HCT116 (cell line): ENCODE measurements at regions not wholly inside any gene's neighbourhood (a gene's known extent, or its start where the extent isn't known, plus 50 kb on each side); places are given as distances from the start of the nearest gene placed in this dataset.

Experiments used
- ATAC-seq: fragments of 200-7000 bp; cut with Tn5 transposase; 2 replicates; pipeline ENCODE4 v1.9.1; 2020; ENCODE audit warnings: mild to moderate bottlenecking, moderate library complexity
- BruUV-seq: library from RNA; stranded (reverse); fragments of 400-500 nt; replicated peaks from 2 replicates; lab custom pipeline; 2021; lab: Mats Ljungman, UMichigan
- CTCF ChIA-PET: fragments of 300-600 bp; sonication (Branson Sonifier 250); formaldehyde crosslinking; loops from one replicate; lab custom pipeline; 2021; ENCODE audit warnings: antibody characterized with exemption; lab: Charles Lee
- POLR2A ChIA-PET: fragments of 300-600, 350-600 bp; sonication (Branson Sonifier 250); formaldehyde crosslinking; loops from one replicate; lab custom pipeline; 2021; ENCODE audit warnings: antibody characterized with exemption; lab: Charles Lee
- RAD21 ChIA-PET, 2 experiments: fragments of 300-600 bp; sonication (Branson Sonifier 250); formaldehyde crosslinking; loops; one replicate each; lab custom pipeline; 2023; ENCODE audit warnings: low total read pairs in 2 of 2; ENCODE audit not compliant: uncharacterized antibody in 2 of 2, unreplicated experiment in 2 of 2, low non-redundant PET in 1 of 2; lab: Charles Lee
- DNase-seq: peaks from one replicate; pipeline ENCODE4 v3.0.0-alpha.2; 2010; ENCODE audit warnings: low read depth, low spot score
- H2AFZ ChIP-seq: fragments of 200-600 bp; shearing (Covaris generic), sonication (generic); 2 replicates; pipeline ENCODE4 v1.6.1; 2017; ENCODE audit warnings: low read depth, mixed run types, mixed read lengths, antibody characterized with exemption, low read length; ENCODE audit not compliant: poor library complexity, severe bottlenecking
- H3K27ac ChIP-seq: 2 replicates; pipeline ENCODE4 v1.5.1; 2012; ENCODE audit warnings: low read depth, low read length
- H3K27me3 ChIP-seq: fragments of 200-600 bp; sonication (generic); 2 replicates; pipeline ENCODE4 v1.6.1; 2016; ENCODE audit warnings: mixed run types, low read length, mixed read lengths; ENCODE audit not compliant: insufficient read depth
- H3K36me3 ChIP-seq, 2 experiments: fragments of 200-500 bp in 1 of 2; fragments of 200-600 bp in 1 of 2; sonication (Bioruptor generic) in 1 of 2; sonication (generic) in 1 of 2; 2 replicates each; pipeline versions ENCODE4 v1.5.1 to v1.6.1; 2014 to 2016; ENCODE audit warnings: low read length in 2 of 2, inconsistent platforms in 1 of 2, mixed read lengths in 1 of 2, mixed run types in 1 of 2; ENCODE audit not compliant: insufficient read depth in 2 of 2, control insufficient read depth in 1 of 2
- H3K4me1 ChIP-seq, 2 experiments: fragments of 200-600 bp in 1 of 2; sonication (generic) in 1 of 2; 2 replicates each; pipeline versions ENCODE4 v1.5.1 to v1.6.1; 2012 to 2017; ENCODE audit warnings: low read length in 2 of 2, inconsistent platforms in 1 of 2, mild to moderate bottlenecking in 1 of 2, mixed read lengths in 1 of 2, mixed run types in 1 of 2, moderate library complexity in 1 of 2; ENCODE audit not compliant: insufficient read depth in 2 of 2, control insufficient read depth in 1 of 2
- H3K4me2 ChIP-seq: fragments of 200-600 bp; sonication (generic); 2 replicates; pipeline ENCODE4 v1.6.1; 2017; ENCODE audit warnings: mixed run types, low read length, mixed read lengths
- H3K4me3 ChIP-seq, 2 experiments: fragments of 200-600 bp in 1 of 2; sonication (generic) in 1 of 2; replicated peaks in 1 of 2; 2 replicates each; pipeline ENCODE4 v1.5.1; 2011 to 2016; ENCODE audit warnings: low read length in 2 of 2, control low read depth in 1 of 2, low read depth in 1 of 2, mild to moderate bottlenecking in 1 of 2, mixed read lengths in 1 of 2, mixed run types in 1 of 2
- H3K79me2 ChIP-seq: fragments of 200-600 bp; sonication (generic); 2 replicates; pipeline ENCODE4 v1.6.1; 2017; ENCODE audit warnings: mild to moderate bottlenecking, mixed run types, low read length, moderate library complexity, mixed read lengths; ENCODE audit not compliant: insufficient read depth
- H3K9ac ChIP-seq: fragments of 200-600 bp; sonication (generic); 2 replicates; pipeline ENCODE4 v1.6.1; 2016; ENCODE audit warnings: low read length, mixed read lengths
- H3K9me2 ChIP-seq: fragments of 200-600 bp; sonication (generic), shearing (Covaris generic); 2 replicates; pipeline ENCODE4 v1.6.1; 2017; ENCODE audit warnings: mixed run types, mild to moderate bottlenecking, moderate library complexity; ENCODE audit not compliant: insufficient read depth
- H3K9me3 ChIP-seq, 2 experiments: fragments of 200-500 bp in 1 of 2; fragments of 200-600 bp in 1 of 2; sonication (Bioruptor generic) in 1 of 2; sonication (generic) in 1 of 2; 2 replicates each; pipeline ENCODE4 v1.6.1; 2014 to 2017; ENCODE audit warnings: low read length in 2 of 2, mixed read lengths in 2 of 2, inconsistent platforms in 1 of 2, low read depth in 1 of 2, mild to moderate bottlenecking in 1 of 2, mixed run types in 1 of 2, moderate library complexity in 1 of 2; ENCODE audit not compliant: control insufficient read depth in 1 of 2, insufficient read depth in 1 of 2
- H4K20me1 ChIP-seq: fragments of 200-600 bp; sonication (generic), shearing (Covaris generic); 2 replicates; pipeline ENCODE4 v1.6.1; 2017; ENCODE audit warnings: mixed run types, mild to moderate bottlenecking, moderate library complexity; ENCODE audit not compliant: insufficient read depth
- ATF3 ChIP-seq: IDR thresholded peaks from 2 replicates; pipeline ENCODE4 v1.6.1; 2012
- CBX3 ChIP-seq: IDR thresholded peaks from 2 replicates; pipeline ENCODE4 v1.6.1; 2012; ENCODE audit warnings: low read depth
- CEBPB ChIP-seq: IDR thresholded peaks from 2 replicates; pipeline ENCODE4 v1.6.1; 2012; ENCODE audit warnings: low read depth
- CTCF ChIP-seq, 3 experiments: fragments of 200-600 bp in 1 of 3; sonication (generic) in 1 of 3; IDR thresholded peaks in 2 of 3; conservative IDR thresholded peaks in 1 of 3; 2 replicates each; pipeline ENCODE4 v1.5.1; 2012 to 2017; ENCODE audit warnings: low read depth in 2 of 3, low read length in 2 of 3, antibody characterized with exemption in 1 of 3, borderline replicate concordance in 1 of 3, control low read depth in 1 of 3, mild to moderate bottlenecking in 1 of 3, mixed read lengths in 1 of 3, mixed run types in 1 of 3, moderate library complexity in 1 of 3; ENCODE audit not compliant: insufficient read depth in 1 of 3
- EGR1 ChIP-seq: IDR thresholded peaks from 2 replicates; pipeline ENCODE4 v1.6.1; 2012; ENCODE audit warnings: low read depth
- EZH2 ChIP-seq: fragments of 200-600 bp; sonication (generic); IDR thresholded peaks from 2 replicates; pipeline ENCODE4 v1.6.1; 2017; ENCODE audit warnings: antibody characterized with exemption, mixed run types
- EZH2phosphoT487 ChIP-seq: fragments of 200-600 bp; IDR thresholded peaks from 2 replicates; pipeline ENCODE4 v1.6.1; 2018; ENCODE audit warnings: antibody characterized with exemption, borderline replicate concordance
- JUND ChIP-seq: IDR thresholded peaks from 2 replicates; pipeline ENCODE4 v1.6.1; 2012
- POLR2A ChIP-seq: IDR thresholded peaks from 2 replicates; pipeline ENCODE4 v1.7.0; 2011; ENCODE audit warnings: borderline replicate concordance; ENCODE audit not compliant: insufficient read depth, insufficient read length; ENCODE audit errors: extremely low read depth
- POLR2AphosphoS5 ChIP-seq: IDR thresholded peaks from 2 replicates; pipeline ENCODE4 v1.6.1; 2011; ENCODE audit warnings: mild to moderate bottlenecking, low read depth, low read length, moderate library complexity
- RAD21 ChIP-seq: IDR thresholded peaks from 2 replicates; pipeline ENCODE4 v1.6.1; 2012; ENCODE audit warnings: low read depth, mild to moderate bottlenecking
- REST ChIP-seq: IDR thresholded peaks from 2 replicates; pipeline ENCODE4 v1.6.1; 2012; ENCODE audit warnings: low read depth
- SP1 ChIP-seq: IDR thresholded peaks from 2 replicates; pipeline ENCODE4 v1.6.1; 2012; ENCODE audit warnings: low read depth
- SRF ChIP-seq: IDR thresholded peaks from 2 replicates; pipeline ENCODE4 v1.6.1; 2012; ENCODE audit warnings: low read depth
- TCF7L2 ChIP-seq: IDR thresholded peaks from 2 replicates; pipeline ENCODE4 v1.7.0; 2011; ENCODE audit warnings: borderline replicate concordance, inconsistent platforms; ENCODE audit not compliant: insufficient read depth, insufficient read length; ENCODE audit errors: extremely low read depth
- YY1 ChIP-seq: IDR thresholded peaks from 2 replicates; pipeline ENCODE4 v1.6.1; 2011; ENCODE audit warnings: low read length, low read depth, moderate library complexity, mild to moderate bottlenecking; ENCODE audit not compliant: insufficient replicate concordance; ENCODE audit errors: extremely low read depth
- ZFX ChIP-seq: fragments of 450-650 bp; IDR thresholded peaks from 2 replicates; pipeline ENCODE4 v1.6.1; 2017
- intact Hi-C: fragments of 100-400 bp; cut with micrococcal nuclease; formaldehyde crosslinking; loops from 2 replicates; pipeline ENCODE4 v1.10.0; 2022

GRCh38 chr3:72385167-72385566, 463.1 kb downstream of the SHQ1 start:
- TF ChIP-seq RAD21 (no peak), POLR2AphosphoS5 (no peak), EGR1 (no peak), CEBPB (no peak), EZH2phosphoT487 (no peak), CBX3 (no peak), YY1 (no peak), ZFX (no peak), POLR2A (no peak), SP1 (no peak), TCF7L2 (no peak)
- CTCF ChIA-PET, result no interaction called here
- Histone ChIP-seq H4K20me1 (peaks cover 10% of the 10 kb centered on the region; the same call in 1 of the 2 replicates), H3K4me1 (peaks cover 0 to 4% of the 10 kb centered on the region in 2 experiments; a peak in 1 of 4 replicates), H3K27ac (no peak overlapping the region), H3K36me3 (no peaks in the 10 kb centered on the region), H3K9ac (no peak overlapping the region), H3K79me2 (peaks cover 99% of the 10 kb centered on the region), H3K4me3 (no peak overlapping the region), H3K27me3 (no peaks in the 10 kb centered on the region), H3K4me2 (no peak overlapping the region), H3K9me3 (no peaks in the 10 kb centered on the region), H3K9me2 (no peaks in the 10 kb centered on the region), H2AFZ (no peak overlapping the region)
- POLR2A ChIA-PET, result no interaction called here
- DNase-seq (no peak), ATAC-seq (no peak)
- intact Hi-C loops, result no loop called here
- RAD21 ChIA-PET, result no interaction called here
- BruUV-seq, result no TSS peak

- Histone ChIP-seq H3K4me1 (peaks cover 0 to 4% of the 10 kb centered on the region in 2 experiments; a peak in 1 of 4 replicates), H3K9me2 (no peaks in the 10 kb centered on the region), H3K4me2 (no peak overlapping the region), H3K79me2 (peaks cover 99% of the 10 kb centered on the region), H3K27ac (no peak overlapping the region), H3K27me3 (no peaks in the 10 kb centered on the region), H3K9ac (no peak overlapping the region), H2AFZ (no peak overlapping the region), H3K4me3 (no peak overlapping the region), H4K20me1 (peaks cover 12% of the 10 kb centered on the region; the same call in 1 of the 2 replicates), H3K9me3 (no peaks in the 10 kb centered on the region), H3K36me3 (no peaks in the 10 kb centered on the region)
- BruUV-seq, result no TSS peak
- ChIA-PET CTCF (no interaction called here), POLR2A (no interaction called here), RAD21 (no interaction called here)
- intact Hi-C loops, result no loop called here
- ATAC-seq, result no peak
- no peak for DNase-seq
- TF ChIP-seq SRF (no peak), JUND (no peak), CTCF (IDR thresholded peaks at IDR 0.05 in 2 of 3, conservative IDR thresholded peaks at IDR 0.05 in 1 of 3; ENCODE audit: borderline replicate concordance in 1 of 3, insufficient read depth in 1 of 3, low read depth in 2 of 3, low read length in 2 of 3) (no peak), EZH2 (no peak), ATF3 (no peak), REST (no peak)
These were observed 463.6 kb downstream of the SHQ1 start for GRCh38 chr3:72384602-72385001.
